CD8-positive, alpha-beta memory T cell (primary cell): ENCODE measurements at regions not wholly inside any gene's neighbourhood (a gene's known extent, or its start where the extent isn't known, plus 50 kb on each side); places are given as distances from the start of the nearest gene placed in this dataset.
A peak's percentile ranks its signal among the peaks of the same experiment; 100 is the strongest.

Experiments
- CTCF ChIA-PET: fragments of 350-600 bp; sonication (Branson Sonifier 250); formaldehyde crosslinking; loops from one replicate; lab custom pipeline; 2021; ENCODE audit warnings: antibody characterized with exemption; lab: Charles Lee
- POLR2A ChIA-PET: fragments of 350-600 bp; sonication (Branson Sonifier 250); formaldehyde crosslinking; loops from one replicate; lab custom pipeline; 2021; ENCODE audit warnings: antibody characterized with exemption; lab: Charles Lee
- DNase-seq, 5 donors: peaks; one replicate each; pipeline versions ENCODE4 v3.0.0 to v3.0.0-alpha.2; 2020 to 2022; ENCODE audit warnings: mixed read lengths in 1 of 5
- H3K27ac ChIP-seq: one replicate; pipeline ENCODE4 v1.7.0; 2013; ENCODE audit warnings: low read depth, mild to moderate bottlenecking, low read length, moderate library complexity
- H3K27me3 ChIP-seq: 2 replicates; pipeline ENCODE4 v1.7.0; 2013; ENCODE audit warnings: low read length, mild to moderate bottlenecking; ENCODE audit not compliant: insufficient read depth, poor library complexity, severe bottlenecking
- H3K36me3 ChIP-seq: 2 replicates; pipeline ENCODE4 v1.7.0; 2013; ENCODE audit warnings: mild to moderate bottlenecking, low read length, moderate library complexity; ENCODE audit not compliant: insufficient read depth
- H3K4me1 ChIP-seq: 2 replicates; pipeline ENCODE4 v1.7.0; 2013; ENCODE audit warnings: mild to moderate bottlenecking, low read length, moderate library complexity; ENCODE audit not compliant: insufficient read depth
- H3K4me3 ChIP-seq: 2 replicates; pipeline ENCODE4 v1.7.0; 2013; ENCODE audit warnings: mild to moderate bottlenecking, low read length
- H3K9me3 ChIP-seq: 2 replicates; pipeline ENCODE4 v1.7.0; 2013; ENCODE audit warnings: mild to moderate bottlenecking, low read length
- H3K27ac Mint-ChIP-seq, 8 donors: one replicate each; pipeline ENCODE4 v1.8.0; 2020 to 2021; ENCODE audit warnings: mixed read lengths in 8 of 8, mild to moderate bottlenecking in 6 of 8, inconsistent platforms in 3 of 8, moderate library complexity in 3 of 8
- H3K27me3 Mint-ChIP-seq, 2 donors: one replicate each; pipeline ENCODE4 v1.8.0; 2020 to 2021; ENCODE audit warnings: mixed read lengths in 2 of 2, mild to moderate bottlenecking in 1 of 2, moderate library complexity in 1 of 2
- H3K36me3 Mint-ChIP-seq, 3 donors: one replicate each; pipeline ENCODE4 v1.8.0; 2020 to 2021; ENCODE audit warnings: mixed read lengths in 3 of 3, inconsistent platforms in 1 of 3, mild to moderate bottlenecking in 1 of 3
- H3K4me1 Mint-ChIP-seq, 3 donors: one replicate each; pipeline ENCODE4 v1.8.0; 2020 to 2021; ENCODE audit warnings: mixed read lengths in 3 of 3, inconsistent platforms in 1 of 3, mild to moderate bottlenecking in 1 of 3
- H3K4me3 Mint-ChIP-seq, 7 donors: one replicate each; pipeline ENCODE4 v1.8.0; 2020 to 2021; ENCODE audit warnings: mixed read lengths in 7 of 7, mild to moderate bottlenecking in 6 of 7, moderate library complexity in 4 of 7, inconsistent platforms in 2 of 7
- H3K9me3 Mint-ChIP-seq, 5 donors: one replicate each; pipeline ENCODE4 v1.8.0; 2020 to 2022; ENCODE audit warnings: mixed read lengths in 5 of 5, mild to moderate bottlenecking in 3 of 5, moderate library complexity in 2 of 5, inconsistent platforms in 1 of 5

DNA sequence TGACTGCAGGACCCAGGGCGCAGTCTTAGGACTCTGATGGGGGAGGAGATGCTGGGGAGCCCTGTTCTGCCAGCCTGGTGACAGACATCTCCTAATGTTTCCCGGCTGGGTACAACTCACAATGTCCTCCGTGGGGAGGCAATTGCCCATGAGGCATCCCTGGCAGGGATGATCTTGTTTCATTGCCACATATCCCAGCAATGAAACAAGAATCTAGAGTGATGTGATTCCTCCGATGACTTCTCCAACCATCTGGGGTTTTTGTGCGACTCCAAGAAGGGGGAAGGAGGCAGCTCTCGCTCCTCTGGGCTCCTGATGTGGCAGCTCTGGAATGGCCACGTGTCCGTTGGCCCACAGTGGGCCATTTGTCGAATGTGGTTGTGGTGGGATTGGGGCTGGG is 255.8 kb downstream of the SEC14L1 start:
- Mint-ChIP-seq H3K9me3 (no peaks in the 10 kb centered on the region), H3K27me3 (no peaks in the 10 kb centered on the region), H3K27ac (peak overlapping the region in 6 of 8 donors; percentile 32 to 94 (median 50)), H3K36me3 (peaks cover 0 to 40% (median 4%) of the 10 kb centered on the region in 3 donors), H3K4me1 (peaks cover 76 to 93% (median 91%) of the 10 kb centered on the region in 3 donors), H3K4me3 (peak overlapping the region in 1 of 7 donors; percentile 18)
- Histone ChIP-seq H3K27ac (no peak overlapping the region), H3K27me3 (no peaks in the 10 kb centered on the region), H3K36me3 (no peaks in the 10 kb centered on the region), H3K4me3 (no peak overlapping the region), H3K9me3 (no peaks in the 10 kb centered on the region), H3K4me1 (peaks cover 55% of the 10 kb centered on the region)
- DNase-seq, result no peak
- CTCF ChIA-PET, result interaction anchor here (0.7 to 9.9 kb wide), 2 partner anchors 6 to 27 kb away, joined by 3 to 113 read pairs; no protein-coding TSS in a partner anchor
- POLR2A ChIA-PET, result no interaction called here

DNA sequence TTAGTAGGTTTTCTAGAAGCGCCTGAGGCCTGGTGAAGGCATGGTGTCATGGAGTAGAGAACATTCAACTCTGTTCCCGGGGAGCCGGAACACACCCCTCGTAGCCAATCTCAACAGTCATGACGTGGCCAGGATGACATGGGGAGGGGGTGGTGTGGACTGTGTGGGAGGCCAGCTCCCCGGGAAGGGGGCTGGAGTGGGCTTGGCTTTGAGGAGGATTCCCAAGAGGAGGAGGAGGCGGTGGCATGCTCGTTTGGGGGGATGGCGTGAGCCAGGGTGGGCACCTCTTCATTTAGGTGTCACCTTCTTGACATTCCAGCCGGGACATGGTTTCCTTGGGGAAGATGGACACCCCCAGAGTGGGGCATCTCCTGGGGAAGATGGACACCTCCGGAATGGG is 257.5 kb downstream of the SEC14L1 start:
- no peak overlapping the region for H3K27ac ChIP-seq
- Mint-ChIP-seq H3K27me3 (no peaks in the 10 kb centered on the region), H3K4me3 (peak overlapping the region in 2 of 7 donors; percentile 29 to 58), H3K36me3 (peaks cover 0 to 54% (median 4%) of the 10 kb centered on the region in 3 donors), H3K4me1 (peaks cover 75 to 93% (median 87%) of the 10 kb centered on the region in 3 donors), H3K9me3 (no peaks in the 10 kb centered on the region), H3K27ac (peak overlapping the region; percentile 17 to 94 (median 79))
- CTCF ChIA-PET, result interaction anchor here (1.0 to 9.9 kb wide), 4 partner anchors 8 to 68 kb away, joined by 3 to 113 read pairs (median 32); no protein-coding TSS in a partner anchor
- POLR2A ChIA-PET, result no interaction called here
- no peaks in the 10 kb centered on the region for H3K27me3 ChIP-seq
- H3K9me3 ChIP-seq, result no peaks in the 10 kb centered on the region
- DNase-seq, result no peak
- H3K4me1 ChIP-seq, result peaks cover 52% of the 10 kb centered on the region
- no peak overlapping the region for H3K4me3 ChIP-seq
- H3K36me3 ChIP-seq, result no peaks in the 10 kb centered on the region

DNA sequence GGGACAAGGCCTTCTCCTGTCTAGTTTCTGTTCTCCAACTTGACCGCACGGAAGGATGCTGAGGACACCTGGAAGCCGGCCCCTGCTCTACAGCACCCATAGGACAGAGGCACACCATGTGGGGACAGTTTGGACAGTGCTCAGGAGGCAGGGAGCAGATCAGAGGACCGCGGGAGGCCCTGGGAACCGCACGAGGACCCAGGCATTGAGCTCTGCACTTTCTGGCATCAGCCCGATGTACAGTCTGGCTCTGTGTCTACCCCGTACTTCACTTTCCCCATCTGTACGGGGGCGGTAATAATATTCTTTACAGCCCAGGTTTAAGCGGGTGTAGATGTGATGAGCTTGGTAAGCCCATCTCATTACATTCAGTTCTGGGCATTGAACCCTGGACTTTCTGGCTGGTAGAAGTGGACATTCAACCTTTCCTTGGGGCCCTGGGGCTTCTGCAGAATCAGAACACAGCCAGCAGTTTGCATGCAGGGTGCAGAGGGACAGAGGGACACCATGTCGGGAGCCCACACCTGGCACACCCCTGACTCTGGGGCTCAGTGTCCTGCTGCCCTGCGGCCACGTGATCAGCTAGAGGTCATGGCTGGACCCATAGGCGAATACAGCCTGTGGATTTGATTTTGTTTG is 258.7 kb downstream of the SEC14L1 start:
- Histone ChIP-seq H3K9me3 (no peaks in the 10 kb centered on the region), H3K27ac (no peak overlapping the region), H3K4me3 (no peak overlapping the region), H3K36me3 (no peaks in the 10 kb centered on the region), H3K4me1 (peaks cover 53% of the 10 kb centered on the region), H3K27me3 (no peaks in the 10 kb centered on the region)
- H3K27me3 Mint-ChIP-seq, result no peaks in the 10 kb centered on the region
- no peaks in the 10 kb centered on the region for H3K9me3 Mint-ChIP-seq
- H3K4me3 Mint-ChIP-seq, result peak overlapping the region in 4 of 7 donors; percentile 83 to 94 (median 90)
- peak overlapping the region; percentile 67 to 99 (median 95) for H3K27ac Mint-ChIP-seq
- H3K36me3 Mint-ChIP-seq, result peaks cover 0 to 62% (median 8%) of the 10 kb centered on the region in 3 donors
- ChIA-PET POLR2A (interaction anchor here (0.5 to 3.0 kb wide), 12 partner anchors 8 to 1031 kb away, joined by 3 to 19 read pairs (median 4); partner anchors contain the start of gene TNRC6C), CTCF (interaction anchor here (0.7 to 9.9 kb wide), 30 partner anchors 9 to 483 kb away, joined by 3 to 113 read pairs (median 8); no protein-coding TSS in a partner anchor)
- DNase-seq, result no peak
- peaks cover 78 to 95% (median 92%) of the 10 kb centered on the region in 3 donors for H3K4me1 Mint-ChIP-seq

DNA sequence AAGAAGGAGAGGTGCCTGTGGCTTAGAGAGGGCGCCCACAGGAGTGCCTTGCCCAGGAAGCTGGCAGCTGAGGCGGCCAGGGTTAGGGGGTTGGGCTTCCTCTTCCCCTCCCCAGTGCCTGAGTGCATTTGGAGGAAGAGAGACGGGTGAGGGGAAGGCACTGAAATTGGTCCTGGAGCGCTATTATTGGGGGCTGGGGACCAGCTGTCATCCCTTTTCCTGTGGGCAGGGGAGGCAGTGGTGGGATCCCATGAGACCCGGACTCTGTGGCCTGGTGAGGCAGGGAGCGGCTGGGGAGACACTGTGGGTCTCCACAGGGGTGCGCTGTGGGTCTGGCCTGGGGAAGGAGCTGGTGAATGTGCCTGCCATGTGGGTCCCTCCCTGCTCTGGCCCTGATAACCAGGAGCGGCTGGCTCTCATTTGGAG is 259.7 kb downstream of the SEC14L1 start:
- Mint-ChIP-seq H3K27ac (peak overlapping the region; percentile 67 to 99 (median 95)), H3K4me3 (peak overlapping the region; percentile 67 to 94 (median 85)), H3K27me3 (no peaks in the 10 kb centered on the region), H3K36me3 (peaks cover 0 to 68% (median 8%) of the 10 kb centered on the region in 3 donors), H3K9me3 (no peaks in the 10 kb centered on the region), H3K4me1 (peaks cover 84 to 98% (median 94%) of the 10 kb centered on the region in 3 donors)
- no peaks in the 10 kb centered on the region for H3K27me3 ChIP-seq
- H3K4me1 ChIP-seq, result peaks cover 59% of the 10 kb centered on the region
- DNase-seq, result peak; percentile 55 to 81 (median 67)
- peak overlapping the region; percentile 29 for H3K4me3 ChIP-seq
- ChIA-PET POLR2A (interaction anchor here (0.5 to 3.0 kb wide), 24 partner anchors 9 to 1032 kb away, joined by 3 to 19 read pairs (median 5); partner anchors contain the start of gene TNRC6C), CTCF (interaction anchor here (0.7 to 9.9 kb wide), 41 partner anchors 8 to 482 kb away, joined by 3 to 113 read pairs (median 5); no protein-coding TSS in a partner anchor)
- H3K27ac ChIP-seq, result no peak overlapping the region
- no peaks in the 10 kb centered on the region for H3K36me3 ChIP-seq
- no peaks in the 10 kb centered on the region for H3K9me3 ChIP-seq

DNA sequence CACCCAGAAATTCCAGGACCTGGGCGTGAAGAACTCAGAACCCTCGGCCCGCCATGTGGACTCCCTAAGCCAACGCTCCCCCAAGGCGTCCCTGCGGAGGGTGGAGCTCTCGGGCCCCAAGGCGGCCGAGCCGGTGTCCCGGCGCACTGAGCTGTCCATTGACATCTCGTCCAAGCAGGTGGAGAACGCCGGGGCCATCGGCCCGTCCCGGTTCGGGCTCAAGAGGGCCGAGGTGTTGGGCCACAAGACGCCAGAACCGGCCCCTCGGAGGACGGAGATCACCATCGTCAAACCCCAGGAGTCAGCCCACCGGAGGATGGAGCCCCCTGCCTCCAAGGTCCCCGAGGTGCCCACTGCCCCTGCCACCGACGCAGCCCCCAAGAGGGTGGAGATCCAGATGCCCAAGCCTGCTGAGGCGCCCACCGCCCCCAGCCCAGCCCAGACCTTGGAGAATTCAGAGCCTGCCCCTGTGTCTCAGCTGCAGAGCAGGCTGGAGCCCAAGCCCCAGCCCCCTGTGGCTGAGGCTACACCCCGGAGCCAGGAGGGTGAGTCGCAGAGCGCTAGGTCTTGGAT is 261.5 kb downstream of the SEC14L1 start:
- no peaks in the 10 kb centered on the region for H3K9me3 Mint-ChIP-seq
- H3K4me1 Mint-ChIP-seq, result peaks cover 84 to 98% (median 95%) of the 10 kb centered on the region in 3 donors
- Histone ChIP-seq H3K9me3 (no peaks in the 10 kb centered on the region), H3K36me3 (no peaks in the 10 kb centered on the region), H3K4me1 (peaks cover 77% of the 10 kb centered on the region), H3K4me3 (no peak overlapping the region), H3K27me3 (no peaks in the 10 kb centered on the region), H3K27ac (no peak overlapping the region)
- peak overlapping the region in 6 of 8 donors; percentile 77 to 99 (median 88) for H3K27ac Mint-ChIP-seq
- DNase-seq, result no peak
- H3K4me3 Mint-ChIP-seq, result peak overlapping the region in 3 of 7 donors; percentile 41 to 73 (median 65)
- H3K27me3 Mint-ChIP-seq, result peaks cover 0 to 3% of the 10 kb centered on the region in 2 donors
- ChIA-PET CTCF (interaction anchor here (2.4 to 9.9 kb wide), 6 partner anchors 12 to 92 kb away, joined by 17 to 113 read pairs (median 48); no protein-coding TSS in a partner anchor), POLR2A (interaction anchor here (1.1 to 1.6 kb wide), 2 partner anchors 28 to 39 kb away, joined by 4 to 5 read pairs; no protein-coding TSS in a partner anchor)
- H3K36me3 Mint-ChIP-seq, result peaks cover 0 to 63% (median 7%) of the 10 kb centered on the region in 3 donors

DNA sequence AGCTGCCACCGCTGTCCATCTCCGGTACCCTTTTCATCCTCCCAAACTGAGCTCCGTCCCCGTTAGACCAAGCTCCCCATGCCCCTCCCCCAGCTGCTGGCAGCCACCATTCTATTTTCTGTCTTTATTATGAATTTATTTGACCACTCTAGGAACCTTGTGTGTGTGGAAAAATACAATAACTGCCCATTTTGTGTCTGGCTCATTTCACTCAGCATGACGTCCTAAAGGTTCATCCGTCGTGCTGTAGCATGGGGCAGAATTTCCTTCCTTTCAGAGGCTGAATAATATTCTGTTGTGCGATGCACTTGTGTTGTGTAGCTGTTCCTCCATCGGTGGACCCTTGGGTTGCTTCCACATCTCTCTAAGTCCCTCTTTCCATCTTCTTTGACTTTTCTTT is 263.1 kb downstream of the SEC14L1 start:
- DNase-seq, result no peak
- no peaks in the 10 kb centered on the region for H3K9me3 ChIP-seq
- no peak overlapping the region for H3K4me3 ChIP-seq
- Mint-ChIP-seq H3K36me3 (peaks cover 0 to 58% (median 7%) of the 10 kb centered on the region in 3 donors), H3K27ac (peak overlapping the region; percentile 83 to 99 (median 98)), H3K4me1 (peaks cover 82 to 98% (median 91%) of the 10 kb centered on the region in 3 donors), H3K27me3 (peaks cover 0 to 3% of the 10 kb centered on the region in 2 donors), H3K9me3 (no peaks in the 10 kb centered on the region), H3K4me3 (peak overlapping the region; percentile 84 to 99 (median 96))
- peaks cover 93% of the 10 kb centered on the region for H3K4me1 ChIP-seq
- H3K27ac ChIP-seq, result no peak overlapping the region
- no peaks in the 10 kb centered on the region for H3K27me3 ChIP-seq
- ChIA-PET POLR2A (interaction anchor here (0.5 to 2.2 kb wide), 6 partner anchors 11 to 79 kb away, joined by 3 to 10 read pairs (median 3); no protein-coding TSS in a partner anchor), CTCF (interaction anchor here (0.7 to 9.9 kb wide), 6 partner anchors 13 to 91 kb away, joined by 3 to 113 read pairs (median 8); no protein-coding TSS in a partner anchor)
- H3K36me3 ChIP-seq, result no peaks in the 10 kb centered on the region

DNA sequence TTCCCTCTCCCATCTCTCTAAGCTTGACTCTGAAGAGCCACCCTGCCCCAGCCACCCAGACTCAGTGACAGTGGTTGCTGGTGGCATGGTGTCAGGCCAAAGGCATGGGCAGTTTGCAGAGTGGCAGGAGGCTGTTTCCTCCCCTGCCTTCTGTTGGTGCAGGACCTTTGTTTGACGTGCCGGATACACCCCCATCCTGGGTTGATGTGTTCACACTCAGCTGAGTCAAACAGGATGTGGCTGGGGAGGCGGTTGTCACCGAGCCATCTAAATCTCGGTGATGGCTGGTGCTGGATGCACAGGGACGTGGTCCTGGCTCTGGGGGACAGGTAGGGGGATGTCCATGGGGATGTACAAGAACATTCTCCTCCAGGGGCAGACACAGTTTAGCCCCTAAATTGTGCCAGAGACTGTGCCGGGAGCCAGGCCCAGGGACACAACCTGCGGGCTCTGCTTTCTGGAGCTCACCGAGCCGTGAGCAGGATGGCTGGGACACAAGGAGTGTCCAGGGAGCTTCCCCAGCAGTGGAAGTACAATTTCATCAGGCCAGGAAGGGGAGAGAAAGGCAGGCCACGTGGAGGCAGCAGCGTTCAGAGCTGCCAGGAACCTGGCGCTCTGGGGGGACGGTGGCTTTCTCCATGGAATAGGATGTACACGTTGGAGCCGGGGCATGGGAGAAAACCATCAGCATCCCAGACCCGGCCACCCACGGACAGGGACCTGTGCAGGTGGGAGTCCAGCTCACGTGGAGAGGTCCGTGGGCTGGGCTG is 264.2 kb downstream of the SEC14L1 start:
- no peaks in the 10 kb centered on the region for H3K27me3 ChIP-seq
- peaks cover 0 to 3% of the 10 kb centered on the region in 2 donors for H3K27me3 Mint-ChIP-seq
- H3K27ac Mint-ChIP-seq, result peak overlapping the region; percentile 88 to 99 (median 98)
- no peaks in the 10 kb centered on the region for H3K9me3 ChIP-seq
- ChIA-PET POLR2A (interaction anchor here (0.6 to 2.2 kb wide), 10 partner anchors 12 to 73 kb away, joined by 3 to 11 read pairs (median 5); no protein-coding TSS in a partner anchor), CTCF (interaction anchor here (1.0 to 9.9 kb wide), 9 partner anchors 14 to 74 kb away, joined by 3 to 113 read pairs (median 5); no protein-coding TSS in a partner anchor)
- H3K9me3 Mint-ChIP-seq, result no peaks in the 10 kb centered on the region
- peaks cover 0 to 58% (median 7%) of the 10 kb centered on the region in 3 donors for H3K36me3 Mint-ChIP-seq
- peak overlapping the region; percentile 48 for H3K27ac ChIP-seq
- H3K4me3 Mint-ChIP-seq, result peak overlapping the region; percentile 84 to 99 (median 96)
- H3K4me1 Mint-ChIP-seq, result peaks cover 80 to 98% (median 89%) of the 10 kb centered on the region in 3 donors
- H3K36me3 ChIP-seq, result no peaks in the 10 kb centered on the region
- DNase-seq, result peak; percentile 69 to 92 (median 83)
- peaks cover 93% of the 10 kb centered on the region for H3K4me1 ChIP-seq
- H3K4me3 ChIP-seq, result peak overlapping the region; percentile 89
